HG02571 (cell line): ENCODE measurements at regions not wholly inside any gene's neighbourhood (a gene's known extent, or its start where the extent isn't known, plus 50 kb on each side); places are given as distances from the start of the nearest gene placed in this dataset.

Experiments used
- ATAC-seq: cut with Tn5 transposase; IDR thresholded peaks from one replicate; pipeline ENCODE4 v1.9.1; 2021; ENCODE audit warnings: mild to moderate bottlenecking, moderate library complexity; ENCODE audit not compliant: unreplicated experiment

- no peak for ATAC-seq
Observed at GRCh38 chr2:37588316-37588777, 83.1 kb downstream of the CDC42EP3 start.

GRCh38 chr2:37589298-37589697, 82.1 kb downstream of the CDC42EP3 start:
- no peak for ATAC-seq

GRCh38 chr2:37590119-37590571, 81.3 kb downstream of the CDC42EP3 start:
- no peak for ATAC-seq
